Caco-2 (cell line): ENCODE measurements at regions not wholly inside any gene's neighbourhood (a gene's known extent, or its start where the extent isn't known, plus 50 kb on each side); places are given as distances from the start of the nearest gene placed in this dataset.
A peak's percentile ranks its signal among the peaks of the same experiment; 100 is the strongest.
"Not testable (repeated sequence)": the region's sequence is repeated elsewhere in the genome, so short reads cannot be mapped to it uniquely, and the experiment has no call there.

Experiments used
- BruUV-seq: library from RNA; stranded (reverse); fragments of 400-500 nt; replicated peaks from 2 replicates; lab custom pipeline; 2021; lab: Mats Ljungman, UMichigan
- CTCF ChIA-PET: fragments of 300-600 bp; sonication (Branson Sonifier 250); formaldehyde crosslinking; loops from one replicate; lab custom pipeline; 2022; ENCODE audit warnings: antibody characterized with exemption; lab: Charles Lee
- POLR2A ChIA-PET: fragments of 300-600 bp; sonication (Branson Sonifier 250); formaldehyde crosslinking; loops from one replicate; lab custom pipeline; 2022; ENCODE audit warnings: antibody characterized with exemption; lab: Charles Lee
- DNase-seq, 2 experiments: peaks; one replicate each; pipeline versions ENCODE4 v3.0.0 to v3.0.0-alpha.2; 2020 to 2022
- H3K27me3 ChIP-seq: replicated peaks from 2 replicates; pipeline ENCODE4 v1.6.0; 2011; ENCODE audit warnings: low read length; ENCODE audit not compliant: control insufficient read depth, insufficient read depth
- H3K36me3 ChIP-seq: 2 replicates; pipeline ENCODE4 v1.5.1; 2011; ENCODE audit warnings: low read length; ENCODE audit not compliant: control insufficient read depth, insufficient read depth
- H3K4me1 ChIP-seq: fragments of 250-450 bp; sonication (Bioruptor Pico); 2 replicates; pipeline ENCODE4 v1.5.1; 2020; ENCODE audit warnings: mild to moderate bottlenecking
- H3K4me3 ChIP-seq: 2 replicates; pipeline ENCODE4 v1.5.1; 2011; ENCODE audit warnings: low read depth, mild to moderate bottlenecking, control low read depth, low read length
- H3K9me3 ChIP-seq: fragments of 250-450 bp; sonication (Bioruptor Pico); 2 replicates; pipeline ENCODE4 v1.5.1; 2020; ENCODE audit warnings: mild to moderate bottlenecking, moderate library complexity
- H3K27ac Mint-ChIP-seq: one replicate; pipeline ENCODE4 v1.8.0; 2022; ENCODE audit warnings: mixed read lengths; ENCODE audit not compliant: unreplicated experiment
- H3K27me3 Mint-ChIP-seq: one replicate; pipeline ENCODE4 v1.8.0; 2022; ENCODE audit warnings: mixed read lengths; ENCODE audit not compliant: insufficient read depth, unreplicated experiment
- H3K36me3 Mint-ChIP-seq: one replicate; pipeline ENCODE4 v1.8.0; 2022; ENCODE audit warnings: mild to moderate bottlenecking, mixed read lengths; ENCODE audit not compliant: insufficient read depth, unreplicated experiment
- H3K4me1 Mint-ChIP-seq: one replicate; pipeline ENCODE4 v1.8.0; 2022; ENCODE audit warnings: low read depth, mixed read lengths; ENCODE audit not compliant: unreplicated experiment
- H3K4me3 Mint-ChIP-seq: one replicate; pipeline ENCODE4 v1.8.0; 2022; ENCODE audit warnings: mild to moderate bottlenecking, moderate library complexity, mixed read lengths; ENCODE audit not compliant: unreplicated experiment
- H3K9me3 Mint-ChIP-seq: one replicate; pipeline ENCODE4 v1.8.0; 2022; ENCODE audit warnings: mixed read lengths; ENCODE audit not compliant: unreplicated experiment
- intact Hi-C: fragments of 100-400 bp; cut with micrococcal nuclease; formaldehyde crosslinking; loops from one replicate; pipeline ENCODE4 v1.10.0; 2022; ENCODE audit not compliant: unreplicated experiment
- TF ChIP-seq, protein P1 (sequence below), 2 experiments: fragments of 200-600 bp in 1 of 2; IDR thresholded peaks; 1 replicate in 1 of 2; 2 replicates in 1 of 2; pipeline versions ENCODE4 v1.5.1 to v1.8.0; 2011 to 2022; ENCODE audit warnings: antibody characterized with exemption in 1 of 2, control low read depth in 1 of 2, inconsistent platforms in 1 of 2, low read depth in 1 of 2, low read length in 1 of 2, mild to moderate bottlenecking in 1 of 2, moderate library complexity in 1 of 2; ENCODE audit not compliant: insufficient read depth in 1 of 2, severe bottlenecking in 1 of 2, unreplicated experiment in 1 of 2

DNA sequence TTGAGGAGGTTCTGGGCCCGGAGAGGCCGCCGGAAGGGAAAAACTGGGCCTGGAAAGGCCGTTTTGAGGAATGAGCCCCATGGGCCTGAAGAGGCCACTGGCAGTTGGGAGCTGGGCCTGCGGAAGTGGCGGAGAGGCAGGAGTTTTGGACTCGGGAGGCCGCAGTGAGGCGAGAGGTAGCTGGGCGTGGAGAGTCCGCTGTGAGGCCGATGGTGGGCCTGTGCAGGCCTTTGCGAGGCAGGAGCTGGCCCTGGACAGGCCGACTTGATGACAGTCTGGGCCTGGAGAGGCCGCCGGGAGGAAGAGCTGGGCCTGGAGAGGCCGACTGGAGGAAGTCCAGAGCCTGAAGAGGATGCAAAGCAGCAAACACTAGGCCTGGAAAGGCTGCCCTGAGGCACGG is 259.0 kb upstream of the NUPR2 start:
- Mint-ChIP-seq H3K36me3 (no peaks in the 10 kb centered on the region), H3K9me3 (no peaks in the 10 kb centered on the region), H3K27ac (no peak overlapping the region), H3K4me3 (no peak overlapping the region), H3K27me3 (no peaks in the 10 kb centered on the region), H3K4me1 (no peaks in the 10 kb centered on the region)
- intact Hi-C loops: no loop called here
- TF ChIP-seq, protein P1, sequence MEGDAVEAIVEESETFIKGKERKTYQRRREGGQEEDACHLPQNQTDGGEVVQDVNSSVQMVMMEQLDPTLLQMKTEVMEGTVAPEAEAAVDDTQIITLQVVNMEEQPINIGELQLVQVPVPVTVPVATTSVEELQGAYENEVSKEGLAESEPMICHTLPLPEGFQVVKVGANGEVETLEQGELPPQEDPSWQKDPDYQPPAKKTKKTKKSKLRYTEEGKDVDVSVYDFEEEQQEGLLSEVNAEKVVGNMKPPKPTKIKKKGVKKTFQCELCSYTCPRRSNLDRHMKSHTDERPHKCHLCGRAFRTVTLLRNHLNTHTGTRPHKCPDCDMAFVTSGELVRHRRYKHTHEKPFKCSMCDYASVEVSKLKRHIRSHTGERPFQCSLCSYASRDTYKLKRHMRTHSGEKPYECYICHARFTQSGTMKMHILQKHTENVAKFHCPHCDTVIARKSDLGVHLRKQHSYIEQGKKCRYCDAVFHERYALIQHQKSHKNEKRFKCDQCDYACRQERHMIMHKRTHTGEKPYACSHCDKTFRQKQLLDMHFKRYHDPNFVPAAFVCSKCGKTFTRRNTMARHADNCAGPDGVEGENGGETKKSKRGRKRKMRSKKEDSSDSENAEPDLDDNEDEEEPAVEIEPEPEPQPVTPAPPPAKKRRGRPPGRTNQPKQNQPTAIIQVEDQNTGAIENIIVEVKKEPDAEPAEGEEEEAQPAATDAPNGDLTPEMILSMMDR (IDR thresholded peaks at IDR 0.05; ENCODE audit: insufficient read depth in 1 of 2, low read depth in 1 of 2, low read length in 1 of 2, severe bottlenecking in 1 of 2, unreplicated experiment in 1 of 2): no peak
- Histone ChIP-seq H3K36me3 (no peaks in the 10 kb centered on the region), H3K9me3 (peaks cover 2% of the 10 kb centered on the region; the same call in 1 of the 2 replicates), H3K4me3 (no peak overlapping the region), H3K27me3 (no peaks in the 10 kb centered on the region), H3K4me1 (no peaks in the 10 kb centered on the region)
- ChIA-PET CTCF (no interaction called here), POLR2A (no interaction called here)
- no TSS peak for BruUV-seq
- no peak for DNase-seq

DNA sequence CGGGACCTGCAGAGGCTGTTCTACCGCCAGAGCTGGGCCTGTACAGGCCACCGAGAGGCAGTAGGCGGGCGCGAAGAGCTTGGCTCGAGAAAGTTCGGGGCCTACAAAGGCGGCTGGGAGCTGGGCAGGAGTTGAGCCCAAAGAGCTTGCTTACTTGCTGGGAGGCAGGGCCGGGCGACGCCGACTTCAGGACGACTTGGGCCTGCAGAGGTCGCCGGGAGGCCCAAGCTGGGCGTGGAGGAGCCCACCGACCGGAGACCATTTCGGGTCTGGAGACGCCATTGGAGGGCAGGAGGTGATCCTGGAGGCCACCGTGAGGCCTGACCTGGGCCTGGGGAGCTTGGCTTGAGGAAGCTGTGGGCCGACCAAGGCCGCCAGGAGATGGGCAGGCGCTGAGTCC is 258.4 kb upstream of the NUPR2 start:
- H3K4me3 Mint-ChIP-seq, H3K9me3 ChIP-seq, intact Hi-C loops, H3K27ac Mint-ChIP-seq, POLR2A ChIA-PET, H3K36me3 Mint-ChIP-seq, H3K27me3 ChIP-seq, CTCF ChIA-PET, H3K9me3 Mint-ChIP-seq, H3K4me3 ChIP-seq, DNase-seq, H3K36me3 ChIP-seq, H3K27me3 Mint-ChIP-seq, H3K4me1 Mint-ChIP-seq, BruUV-seq, H3K4me1 ChIP-seq: not testable (repeated sequence)

DNA sequence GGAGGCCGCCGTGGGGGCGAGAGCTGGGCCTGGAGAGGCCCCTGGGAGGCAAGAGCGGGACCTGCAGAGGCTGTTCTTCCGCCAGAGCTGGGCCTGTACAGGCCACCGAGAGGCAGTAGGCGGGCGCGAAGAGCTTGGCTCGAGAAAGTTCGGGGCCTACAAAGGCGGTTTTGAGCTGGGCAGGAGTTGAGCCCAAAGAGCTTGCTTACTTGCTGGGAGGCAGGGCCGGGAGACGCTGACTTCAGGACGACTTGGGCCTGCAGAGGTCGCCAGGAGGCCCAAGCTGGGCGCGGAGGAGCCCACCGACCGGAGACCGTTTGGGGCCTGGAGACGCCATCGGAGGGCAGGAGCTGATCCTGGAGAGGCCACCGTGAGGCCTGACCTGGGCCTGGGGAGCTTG is 257.1 kb upstream of the NUPR2 start:
- DNase-seq: peak; percentile 74 to 91
- H3K27ac Mint-ChIP-seq, H3K9me3 Mint-ChIP-seq, H3K4me1 Mint-ChIP-seq, H3K4me3 Mint-ChIP-seq, H3K36me3 Mint-ChIP-seq, H3K36me3 ChIP-seq, H3K27me3 Mint-ChIP-seq, H3K4me3 ChIP-seq, POLR2A ChIA-PET, H3K4me1 ChIP-seq, intact Hi-C loops, CTCF ChIA-PET, H3K27me3 ChIP-seq, BruUV-seq, H3K9me3 ChIP-seq: not testable (repeated sequence)

DNA sequence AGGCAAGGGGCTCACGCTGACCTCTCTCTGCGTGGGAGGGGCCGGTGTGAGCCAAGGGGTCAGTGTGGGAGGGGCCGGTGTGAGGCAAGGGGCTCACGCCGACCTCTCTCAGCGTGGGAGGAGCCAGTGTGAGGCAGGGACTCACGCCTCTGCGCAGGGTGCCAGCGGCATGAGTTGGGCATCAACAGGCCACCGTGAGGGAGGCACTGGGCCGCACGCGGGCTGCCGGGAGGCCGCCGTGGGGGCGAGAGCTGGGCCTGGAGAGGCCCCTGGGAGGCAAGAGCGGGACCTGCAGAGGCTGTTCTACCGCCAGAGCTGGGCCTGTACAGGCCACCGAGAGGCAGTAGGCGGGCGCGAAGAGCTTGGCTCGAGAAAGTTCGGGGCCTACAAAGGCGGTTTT is 255.6 kb upstream of the NUPR2 start:
- H3K27ac Mint-ChIP-seq, H3K4me1 ChIP-seq, CTCF ChIA-PET, DNase-seq, H3K4me3 ChIP-seq, H3K9me3 Mint-ChIP-seq, H3K36me3 ChIP-seq, H3K36me3 Mint-ChIP-seq, POLR2A ChIA-PET, H3K4me3 Mint-ChIP-seq, intact Hi-C loops, H3K27me3 ChIP-seq, H3K27me3 Mint-ChIP-seq, H3K9me3 ChIP-seq, H3K4me1 Mint-ChIP-seq, BruUV-seq: not testable (repeated sequence)

DNA sequence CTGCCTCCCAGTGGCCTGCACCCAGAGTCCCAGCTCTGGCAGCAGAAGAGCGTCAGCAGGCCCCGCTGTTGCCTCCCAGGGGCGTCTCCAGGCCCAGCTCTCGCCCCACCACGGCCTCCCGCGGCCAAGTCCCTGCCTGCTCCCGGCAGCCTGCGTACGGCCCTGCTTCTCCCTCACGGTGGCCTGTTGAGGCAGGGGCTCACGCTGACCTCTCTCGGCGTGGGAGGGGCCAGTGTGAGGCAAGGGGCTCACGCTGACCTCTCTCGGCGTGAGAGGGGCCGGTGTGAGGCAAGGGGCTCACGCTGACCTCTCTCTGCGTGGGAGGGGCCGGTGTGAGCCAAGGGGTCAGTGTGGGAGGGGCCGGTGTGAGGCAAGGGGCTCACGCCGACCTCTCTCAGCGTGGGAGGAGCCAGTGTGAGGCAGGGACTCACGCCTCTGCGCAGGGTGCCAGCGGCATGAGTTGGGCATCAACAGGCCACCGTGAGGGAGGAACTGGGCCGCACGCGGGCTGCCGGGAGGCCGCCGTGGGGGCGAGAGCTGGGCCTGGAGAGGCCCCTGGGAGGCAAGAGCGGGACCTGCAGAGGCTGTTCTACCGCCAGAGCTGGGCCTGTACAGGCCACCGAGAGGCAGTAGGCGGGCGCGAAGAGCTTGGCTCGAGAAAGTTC is 254.1 kb upstream of the NUPR2 start:
- BruUV-seq, H3K27ac Mint-ChIP-seq, H3K4me1 ChIP-seq, H3K4me3 ChIP-seq, intact Hi-C loops, H3K27me3 Mint-ChIP-seq, H3K9me3 Mint-ChIP-seq, H3K9me3 ChIP-seq, H3K4me3 Mint-ChIP-seq, H3K36me3 ChIP-seq, H3K27me3 ChIP-seq, H3K36me3 Mint-ChIP-seq, CTCF ChIA-PET, DNase-seq, POLR2A ChIA-PET, H3K4me1 Mint-ChIP-seq: not testable (repeated sequence)

DNA sequence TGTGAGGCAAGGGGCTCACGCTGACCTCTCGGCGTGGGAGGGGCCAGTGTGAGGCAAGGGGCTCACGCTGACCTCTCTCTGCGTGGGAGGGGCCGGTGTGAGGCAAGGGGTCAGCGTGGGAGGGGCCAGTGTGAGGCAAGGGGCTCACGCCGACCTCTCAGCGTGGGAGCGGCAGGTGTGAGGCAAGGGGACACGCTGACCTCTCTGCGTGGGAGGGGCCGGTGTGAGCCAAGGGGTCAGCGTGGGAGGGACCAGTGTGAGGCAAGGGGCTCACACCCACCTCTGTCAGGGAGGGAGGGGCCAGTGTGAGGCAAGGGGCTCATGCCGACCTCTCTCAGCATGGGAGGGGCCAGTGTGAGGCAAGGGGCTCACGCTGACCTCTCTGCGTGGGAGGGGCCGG is 251.7 kb upstream of the NUPR2 start:
- POLR2A ChIA-PET, DNase-seq, BruUV-seq, H3K9me3 Mint-ChIP-seq, H3K4me1 ChIP-seq, H3K4me1 Mint-ChIP-seq, H3K36me3 Mint-ChIP-seq, H3K27me3 ChIP-seq, intact Hi-C loops, H3K4me3 Mint-ChIP-seq, H3K9me3 ChIP-seq, H3K27ac Mint-ChIP-seq, CTCF ChIA-PET, H3K4me3 ChIP-seq, H3K36me3 ChIP-seq, H3K27me3 Mint-ChIP-seq: not testable (repeated sequence)
